ENCODE measurements at regions not wholly inside any gene's neighbourhood (a gene's known extent, or its start where the extent isn't known, plus 50 kb on each side); places are given as distances from the start of the nearest gene placed in this dataset.
"Not testable (repeated sequence)": the region's sequence is repeated elsewhere in the genome, so short reads cannot be mapped to it uniquely, and the experiment has no call there.

- DNase-seq = no peak
Observed at GRCh38 chr12:75633789-75634188, 122.4 kb upstream of the KRR1 start.

- no peak for DNase-seq
Observed at GRCh38 chr12:75632442-75632841, 121.0 kb upstream of the KRR1 start.

- DNase-seq = no peak
Observed at GRCh38 chr12:75631831-75632230, 120.4 kb upstream of the KRR1 start.

- no peak for DNase-seq
Observed at GRCh38 chr12:75630091-75630490, 118.7 kb upstream of the KRR1 start.

GRCh38 chr12:75628916-75629315 lies 117.5 kb upstream of the KRR1 start:
- DNase-seq = no peak

GRCh38 chr12:75628511-75628910 lies 117.1 kb upstream of the KRR1 start:
- no peak for DNase-seq

GRCh38 chr12:75623631-75624154 lies 112.3 kb upstream of the KRR1 start:
- DNase-seq = no peak

GRCh38 chr12:75622492-75622891 lies 111.1 kb upstream of the KRR1 start:
- no peak for DNase-seq

GRCh38 chr12:75614396-75614795 lies 103.0 kb upstream of the KRR1 start:
- DNase-seq = not testable (repeated sequence)

GRCh38 chr12:75613981-75614380 lies 102.6 kb upstream of the KRR1 start:
- no peak for DNase-seq

- no peak for DNase-seq
Observed at GRCh38 chr12:75611041-75611440, 99.6 kb upstream of the KRR1 start.

- DNase-seq = no peak
Observed at GRCh38 chr12:75606956-75607355, 95.5 kb upstream of the KRR1 start.

GRCh38 chr12:75606151-75606550 lies 94.7 kb upstream of the KRR1 start:
- no peak for DNase-seq

- DNase-seq = no peak
Observed at GRCh38 chr12:75603475-75603874, 92.1 kb upstream of the KRR1 start.

GRCh38 chr12:75602106-75602505 lies 90.7 kb upstream of the KRR1 start:
- DNase-seq = no peak

- DNase-seq = no peak
Observed at GRCh38 chr12:75600146-75600545, 88.7 kb upstream of the KRR1 start.

- no peak for DNase-seq
Observed at GRCh38 chr12:75599061-75599460, 87.7 kb upstream of the KRR1 start.

- no peak for DNase-seq
Observed at GRCh38 chr12:75596406-75596805, 85.0 kb upstream of the KRR1 start.

- DNase-seq = no peak
Observed at GRCh38 chr12:75592638-75593335, 81.4 kb upstream of the KRR1 start.

GRCh38 chr12:75592086-75592485 lies 80.7 kb upstream of the KRR1 start:
- no peak for DNase-seq

GRCh38 chr12:75591628-75592027 lies 80.2 kb upstream of the KRR1 start:
- DNase-seq = no peak

GRCh38 chr12:75589801-75590200 lies 78.4 kb upstream of the KRR1 start:
- no peak for DNase-seq

- DNase-seq = no peak
Observed at GRCh38 chr12:75587340-75588106, 76.1 kb upstream of the KRR1 start.

- DNase-seq = no peak
Observed at GRCh38 chr12:75585330-75585729, 73.9 kb upstream of the KRR1 start.
